Neuronal stem cell (in vitro differentiated cells): ENCODE measurements at regions not wholly inside any gene's neighbourhood (a gene's known extent, or its start where the extent isn't known, plus 50 kb on each side); places are given as distances from the start of the nearest gene placed in this dataset.

Experiments
- DNase-seq: peaks from one replicate; pipeline ENCODE4 v3.0.0-alpha.2; 2013; ENCODE audit warnings: low spot score
- H2AFZ ChIP-seq: one replicate; pipeline ENCODE4 v1.6.1; 2013; ENCODE audit warnings: mild to moderate bottlenecking, low read length, inconsistent platforms
- H2AK5ac ChIP-seq: 2 replicates; pipeline ENCODE4 v1.6.1; 2013; ENCODE audit warnings: low read depth, mild to moderate bottlenecking, inconsistent platforms, low read length, moderate library complexity, mixed read lengths
- H2BK120ac ChIP-seq: 2 replicates; pipeline ENCODE4 v1.6.1; 2013; ENCODE audit warnings: low read depth, mild to moderate bottlenecking, inconsistent platforms, low read length, moderate library complexity, mixed read lengths
- H2BK12ac ChIP-seq: one replicate; pipeline ENCODE4 v1.6.1; 2013; ENCODE audit warnings: low read length, inconsistent platforms
- H2BK15ac ChIP-seq: 2 replicates; pipeline ENCODE4 v1.6.1; 2013; ENCODE audit warnings: mild to moderate bottlenecking, low read length, inconsistent platforms, mixed read lengths
- H2BK5ac ChIP-seq: one replicate; pipeline ENCODE4 v1.6.1; 2013; ENCODE audit warnings: inconsistent platforms, mild to moderate bottlenecking, low read length, moderate library complexity
- H3K14ac ChIP-seq: one replicate; pipeline ENCODE4 v1.6.1; 2013; ENCODE audit warnings: low read length, inconsistent platforms
- H3K18ac ChIP-seq: 2 replicates; pipeline ENCODE4 v1.6.1; 2013; ENCODE audit warnings: low read length, inconsistent platforms
- H3K23ac ChIP-seq: 2 replicates; pipeline ENCODE4 v1.6.1; 2013; ENCODE audit warnings: low read depth, mild to moderate bottlenecking, mixed read lengths, low read length, inconsistent platforms; ENCODE audit not compliant: poor library complexity
- H3K27ac ChIP-seq: replicated peaks from 3 replicates; pipeline ENCODE4 v1.5.1; 2013; ENCODE audit warnings: low read length, inconsistent platforms
- H3K27me3 ChIP-seq, 3 experiments: 2 replicates each; pipeline ENCODE4 v1.6.1; 2013; ENCODE audit warnings: low read length in 3 of 3, mild to moderate bottlenecking in 2 of 3, inconsistent platforms in 1 of 3, low read depth in 1 of 3, mixed read lengths in 1 of 3, moderate library complexity in 1 of 3; ENCODE audit not compliant: control insufficient read depth in 3 of 3, insufficient read depth in 3 of 3
- H3K36me3 ChIP-seq, 2 donors: replicated peaks in 1 of 2; 2 replicates each; pipeline ENCODE4 v1.6.1; 2013; ENCODE audit warnings: low read length in 2 of 2; ENCODE audit not compliant: control insufficient read depth in 2 of 2, insufficient read depth in 2 of 2
- H3K4ac ChIP-seq: 2 replicates; pipeline ENCODE4 v1.6.1; 2013; ENCODE audit warnings: inconsistent platforms, mild to moderate bottlenecking, low read length, moderate library complexity
- H3K4me1 ChIP-seq, 2 donors: 1 replicate in 1 of 2; 2 replicates in 1 of 2; pipeline ENCODE4 v1.6.1; 2013; ENCODE audit warnings: low read length in 2 of 2, low read depth in 1 of 2; ENCODE audit not compliant: control insufficient read depth in 2 of 2, insufficient read depth in 1 of 2
- H3K4me2 ChIP-seq: one replicate; pipeline ENCODE4 v1.6.1; 2013; ENCODE audit warnings: mild to moderate bottlenecking, low read length, inconsistent platforms; ENCODE audit not compliant: insufficient read depth, poor library complexity, severe bottlenecking
- H3K4me3 ChIP-seq, 2 donors: 2 replicates each; pipeline ENCODE4 v1.5.1; 2013; ENCODE audit warnings: low read length in 2 of 2, mild to moderate bottlenecking in 2 of 2, inconsistent platforms in 1 of 2, moderate library complexity in 1 of 2
- H3K79me1 ChIP-seq: one replicate; pipeline ENCODE4 v1.6.1; 2013; ENCODE audit warnings: low read depth, mild to moderate bottlenecking, inconsistent platforms, low read length, moderate library complexity
- H3K9ac ChIP-seq: one replicate; pipeline ENCODE4 v1.6.1; 2013; ENCODE audit warnings: mild to moderate bottlenecking, low read depth, low read length, inconsistent platforms; ENCODE audit not compliant: poor library complexity
- H3K9me3 ChIP-seq, 2 donors: replicated peaks in 1 of 2; 2 replicates each; pipeline versions ENCODE3 to v1.6.1; 2013; ENCODE audit warnings: low read length in 2 of 2, mild to moderate bottlenecking in 2 of 2, inconsistent platforms in 1 of 2, low read depth in 1 of 2, mixed read lengths in 1 of 2, moderate library complexity in 1 of 2; ENCODE audit not compliant: control insufficient read depth in 2 of 2, insufficient read depth in 1 of 2
- H4K8ac ChIP-seq: one replicate; pipeline ENCODE4 v1.6.1; 2013; ENCODE audit warnings: low read depth, mild to moderate bottlenecking, inconsistent platforms, low read length, moderate library complexity
- H4K91ac ChIP-seq: one replicate; pipeline ENCODE4 v1.6.1; 2013; ENCODE audit warnings: low read length, low read depth, mild to moderate bottlenecking, inconsistent platforms; ENCODE audit not compliant: poor library complexity
- WGBS, 2 donors: extraction: QIAGEN DNeasy Blood & Tissue Kit; methylation state at CpG; one replicate each; pipeline ENCODE4 v1.1.7; 2013; ENCODE audit warnings: missing lambda C conversion rate in 2 of 2, mixed read lengths in 1 of 2; ENCODE audit not compliant: insufficient read length in 2 of 2, insufficient replicate concordance in 1 of 2; ENCODE audit errors: extremely low coverage in 2 of 2; 5-methylcytosine and 5-hydroxymethylcytosine counted together

GRCh38 chr4:67080046-67080557, 465.2 kb downstream of the CENPC start:
- no peak overlapping the region for H2BK15ac ChIP-seq
- no peak overlapping the region for H3K23ac ChIP-seq
- no peak overlapping the region for H2AFZ ChIP-seq
- H2AK5ac ChIP-seq = no peak overlapping the region
- peaks cover 6 to 8% of the 10 kb centered on the region in 2 donors for H3K4me1 ChIP-seq
- H3K4me3 ChIP-seq = no peak overlapping the region
- no peaks in the 10 kb centered on the region for H3K79me1 ChIP-seq
- H3K9ac ChIP-seq = no peak overlapping the region
- no peaks in the 10 kb centered on the region for H3K9me3 ChIP-seq
- no peak overlapping the region for H3K27ac ChIP-seq
- no peak overlapping the region for H2BK5ac ChIP-seq
- H2BK120ac ChIP-seq = no peak overlapping the region
- no peak overlapping the region for H2BK12ac ChIP-seq
- no peak overlapping the region for H3K4ac ChIP-seq
- no peak overlapping the region for H4K91ac ChIP-seq
- H3K36me3 ChIP-seq = no peaks in the 10 kb centered on the region
- DNase-seq = no peak
- H3K4me2 ChIP-seq = no peak overlapping the region
- no peak overlapping the region for H4K8ac ChIP-seq
- no peak overlapping the region for H3K14ac ChIP-seq
- no peaks in the 10 kb centered on the region for H3K27me3 ChIP-seq
- WGBS, 2 donors = no CpG with 5 or more reads among the region's 2 CpGs
- H3K18ac ChIP-seq = no peak overlapping the region

- H3K27me3 ChIP-seq = no peaks in the 10 kb centered on the region
Measured at GRCh38 chr4:67071641-67072040, 473.7 kb downstream of the CENPC start.

GRCh38 chr4:67055319-67055718, 490.0 kb downstream of the CENPC start:
- H3K36me3 ChIP-seq = no peaks in the 10 kb centered on the region
- no peaks in the 10 kb centered on the region for H3K79me1 ChIP-seq
- no peak overlapping the region for H3K27ac ChIP-seq
- H2AFZ ChIP-seq = no peak overlapping the region
- no peaks in the 10 kb centered on the region for H3K4me1 ChIP-seq
- no peaks in the 10 kb centered on the region for H3K27me3 ChIP-seq
- no peaks in the 10 kb centered on the region for H3K9me3 ChIP-seq
- H3K9ac ChIP-seq = no peak overlapping the region
- no peak overlapping the region for H2BK5ac ChIP-seq
- no peak overlapping the region for H4K91ac ChIP-seq
- H3K4me2 ChIP-seq = no peak overlapping the region
- H2BK15ac ChIP-seq = no peak overlapping the region
- no peak overlapping the region for H2AK5ac ChIP-seq
- no peak overlapping the region for H3K14ac ChIP-seq
- no peak overlapping the region for H3K23ac ChIP-seq
- no peak overlapping the region for H4K8ac ChIP-seq
- WGBS, 2 donors = no CpG with 5 or more reads among the region's 3 CpGs
- H2BK120ac ChIP-seq = no peak overlapping the region
- no peak for DNase-seq
- no peak overlapping the region for H3K18ac ChIP-seq
- no peak overlapping the region for H3K4me3 ChIP-seq
- no peak overlapping the region for H2BK12ac ChIP-seq
- H3K4ac ChIP-seq = no peak overlapping the region

More at GRCh38 chr4:67071641-67072040, 473.7 kb downstream of the CENPC start:
- H3K4me1 ChIP-seq = no peaks in the 10 kb centered on the region
- no peak overlapping the region for H3K18ac ChIP-seq
- no peak overlapping the region for H2BK120ac ChIP-seq
- no peak overlapping the region for H2BK12ac ChIP-seq
- H3K79me1 ChIP-seq = no peaks in the 10 kb centered on the region
- no peak overlapping the region for H3K9ac ChIP-seq
- no peak overlapping the region for H2AK5ac ChIP-seq
- no peak overlapping the region for H3K4me2 ChIP-seq
- H2AFZ ChIP-seq = no peak overlapping the region
- peaks cover 0 to 2% of the 10 kb centered on the region in 2 donors for H3K36me3 ChIP-seq
- H3K4me3 ChIP-seq = no peak overlapping the region
- no peak overlapping the region for H3K14ac ChIP-seq
- no peak overlapping the region for H2BK15ac ChIP-seq
- H3K4ac ChIP-seq = no peak overlapping the region
- no peak overlapping the region for H2BK5ac ChIP-seq
- no peak for DNase-seq
- H4K8ac ChIP-seq = no peak overlapping the region
- no CpG with 5 or more reads among the region's 5 CpGs for whole genome bisulfite sequencing, 2 donors
- no peak overlapping the region for H3K27ac ChIP-seq
- H4K91ac ChIP-seq = no peak overlapping the region
- H3K9me3 ChIP-seq = no peaks in the 10 kb centered on the region
- H3K23ac ChIP-seq = no peak overlapping the region

- Histone ChIP-seq H3K4me2 (no peak overlapping the region), H3K36me3 (no peaks in the 10 kb centered on the region), H2AK5ac (no peak overlapping the region), H2BK120ac (no peak overlapping the region), H3K4me1 (no peaks in the 10 kb centered on the region), H2BK15ac (no peak overlapping the region), H2BK12ac (no peak overlapping the region), H3K4me3 (no peak overlapping the region), H3K9me3 (no peaks in the 10 kb centered on the region), H3K27me3 (no peaks in the 10 kb centered on the region), H3K79me1 (no peaks in the 10 kb centered on the region), H3K4ac (no peak overlapping the region), H2BK5ac (no peak overlapping the region), H3K27ac (no peak overlapping the region), H4K91ac (no peak overlapping the region), H3K9ac (no peak overlapping the region), H3K23ac (no peak overlapping the region), H3K14ac (no peak overlapping the region), H3K18ac (no peak overlapping the region), H2AFZ (no peak overlapping the region), H4K8ac (no peak overlapping the region)
- no peak for DNase-seq
Measured at GRCh38 chr4:67054896-67055295, 490.4 kb downstream of the CENPC start.
